ENCODE measurements at regions not wholly inside any gene's neighbourhood (a gene's known extent, or its start where the extent isn't known, plus 50 kb on each side); places are given as distances from the start of the nearest gene placed in this dataset.

DNA sequence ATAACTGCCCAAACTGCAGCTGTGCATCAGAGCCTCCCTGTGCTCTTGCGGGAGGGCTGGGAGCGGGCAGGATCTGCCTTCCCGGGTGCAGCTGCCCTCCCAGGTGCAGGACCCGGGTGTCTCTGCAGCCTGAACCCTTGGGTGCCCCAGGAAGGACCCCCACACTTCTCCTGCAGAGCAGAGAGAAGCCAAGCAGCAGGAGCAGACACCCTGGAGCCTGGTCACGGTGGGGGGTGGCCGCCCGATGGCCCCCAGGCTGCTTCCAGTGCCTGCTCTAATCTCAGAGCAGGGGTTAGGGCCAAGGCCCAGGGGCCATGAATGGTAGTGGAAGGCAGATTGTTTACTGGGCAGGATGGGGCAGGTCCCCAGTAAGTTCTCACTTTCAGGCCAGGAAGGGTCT is 83.0 kb downstream of the RHOU start:
- in situ Hi-C loops (cut with HindIII; ENCODE audit: extremely low pct_ligation_motif_present, low pct_unique_long_range_greater_than_20kb): no loop called here
- ATAC-seq: no peak; the same call in 1 of the 3 replicates
- TF ChIP-seq ISL2 (CRISPR knock-in tag; IDR thresholded peaks at IDR 0.05) (no peak), AGO2 (optimal IDR thresholded peaks at IDR 0.05; ENCODE audit: low read depth, low read length) (no peak), ZNF512 (CRISPR knock-in tag; IDR thresholded peaks at IDR 0.05) (no peak), ZNF646 (CRISPR knock-in tag; IDR thresholded peaks at IDR 0.05) (no peak), NFRKB (IDR thresholded peaks at IDR 0.05) (no peak), NPAS2 (CRISPR knock-in tag; IDR thresholded peaks at IDR 0.05; ENCODE audit: borderline replicate concordance) (no peak), NONO (IDR thresholded peaks at IDR 0.05) (no peak), NONO (CRISPR knock-in tag; conservative IDR thresholded peaks at IDR 0.05) (no peak), RNF2 (conservative IDR thresholded peaks at IDR 0.05; ENCODE audit: low read depth) (no peak), KMT2B (CRISPR knock-in tag; IDR thresholded peaks at IDR 0.05) (no peak)
- TF ChIP-seq, protein P1, sequence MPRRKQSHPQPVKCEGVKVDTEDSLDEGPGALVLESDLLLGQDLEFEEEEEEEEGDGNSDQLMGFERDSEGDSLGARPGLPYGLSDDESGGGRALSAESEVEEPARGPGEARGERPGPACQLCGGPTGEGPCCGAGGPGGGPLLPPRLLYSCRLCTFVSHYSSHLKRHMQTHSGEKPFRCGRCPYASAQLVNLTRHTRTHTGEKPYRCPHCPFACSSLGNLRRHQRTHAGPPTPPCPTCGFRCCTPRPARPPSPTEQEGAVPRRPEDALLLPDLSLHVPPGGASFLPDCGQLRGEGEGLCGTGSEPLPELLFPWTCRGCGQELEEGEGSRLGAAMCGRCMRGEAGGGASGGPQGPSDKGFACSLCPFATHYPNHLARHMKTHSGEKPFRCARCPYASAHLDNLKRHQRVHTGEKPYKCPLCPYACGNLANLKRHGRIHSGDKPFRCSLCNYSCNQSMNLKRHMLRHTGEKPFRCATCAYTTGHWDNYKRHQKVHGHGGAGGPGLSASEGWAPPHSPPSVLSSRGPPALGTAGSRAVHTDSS (CRISPR knock-in tag; conservative IDR thresholded peaks at IDR 0.05): no peak
- TF ChIP-seq, protein P2, sequence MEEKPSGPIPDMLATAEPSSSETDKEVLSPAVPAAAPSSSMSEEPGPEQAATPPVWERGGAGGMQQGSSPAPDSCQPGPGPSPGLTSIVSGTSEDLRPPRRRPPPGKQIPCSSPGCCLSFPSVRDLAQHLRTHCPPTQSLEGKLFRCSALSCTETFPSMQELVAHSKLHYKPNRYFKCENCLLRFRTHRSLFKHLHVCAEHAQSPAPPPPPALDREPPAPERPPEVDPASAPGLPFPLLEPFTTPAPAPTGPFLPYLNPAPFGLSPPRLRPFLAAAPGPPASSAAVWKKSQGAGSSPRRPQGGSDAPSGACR (CRISPR knock-in tag; IDR thresholded peaks at IDR 0.05): no peak
- TF ChIP-seq, protein P3, sequence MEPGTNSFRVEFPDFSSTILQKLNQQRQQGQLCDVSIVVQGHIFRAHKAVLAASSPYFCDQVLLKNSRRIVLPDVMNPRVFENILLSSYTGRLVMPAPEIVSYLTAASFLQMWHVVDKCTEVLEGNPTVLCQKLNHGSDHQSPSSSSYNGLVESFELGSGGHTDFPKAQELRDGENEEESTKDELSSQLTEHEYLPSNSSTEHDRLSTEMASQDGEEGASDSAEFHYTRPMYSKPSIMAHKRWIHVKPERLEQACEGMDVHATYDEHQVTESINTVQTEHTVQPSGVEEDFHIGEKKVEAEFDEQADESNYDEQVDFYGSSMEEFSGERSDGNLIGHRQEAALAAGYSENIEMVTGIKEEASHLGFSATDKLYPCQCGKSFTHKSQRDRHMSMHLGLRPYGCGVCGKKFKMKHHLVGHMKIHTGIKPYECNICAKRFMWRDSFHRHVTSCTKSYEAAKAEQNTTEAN (CRISPR knock-in tag; conservative IDR thresholded peaks at IDR 0.05): no peak

More for the DNA sequence above, 83.0 kb downstream of the RHOU start:
- no peak for FAIRE-seq
- Histone ChIP-seq H3K27me3 (ENCODE audit: control insufficient read depth in 1 of 2, insufficient read depth in 2 of 2, low read length in 2 of 2) (no peaks in the 10 kb centered on the region), H4K20me1 (ENCODE audit: insufficient read depth, low read length) (no peaks in the 10 kb centered on the region), H3K4me2 (ENCODE audit: low read depth, low read length) (no peak overlapping the region), H3K79me2 (ENCODE audit: insufficient read depth, low read length) (no peaks in the 10 kb centered on the region), H3K27ac (ENCODE audit: extremely low read length, insufficient read depth, low read length) (no peak overlapping the region), H3K9me3 (ENCODE audit: low read length) (no peaks in the 10 kb centered on the region), H3K36me3 (replicated peaks in 1 of 2; ENCODE audit: control insufficient read depth in 1 of 2, insufficient read depth in 2 of 2, low read length in 2 of 2) (no peaks in the 10 kb centered on the region), H3K9ac (ENCODE audit: insufficient read depth, low read depth, low read length) (no peak overlapping the region), H2AFZ (ENCODE audit: low read length) (no peak overlapping the region), H3K4me1 (ENCODE audit: insufficient read depth, low read length) (peaks cover 49% of the 10 kb centered on the region), H3K4me3 (replicated peaks in 1 of 3; ENCODE audit: insufficient read depth in 1 of 3, low read depth in 2 of 3, low read length in 3 of 3) (no peak overlapping the region)
- BruUV-seq (replicated peaks): no TSS peak
- CTCF ChIA-PET (ENCODE audit: low intra/inter-chr PET ratio, low total read pairs): no interaction called here
- WGBS (ENCODE audit: low lambda C conversion rate): 80% methylated on average over 2 of the region's 7 CpGs
- no peak for DNase-seq (ENCODE audit: low spot score)
- POLR2A ChIA-PET: no interaction called here
- intact Hi-C loops (cut with micrococcal nuclease; ENCODE audit: unreplicated experiment): no loop called here

Measured in HepG2 (cell line).